Testis (tissue), 2 donors: ENCODE measurements at regions not wholly inside any gene's neighbourhood (a gene's known extent, or its start where the extent isn't known, plus 50 kb on each side); places are given as distances from the start of the nearest gene placed in this dataset.

Source experiments
- DNase-seq: peaks from one replicate; pipeline ENCODE4 v3.0.0-alpha.2; 2019
- H3K27ac ChIP-seq, 2 donors: fragments of 200-600 bp; sonication (generic); one replicate each; pipeline ENCODE4 v1.5.1; 2019
- H3K27me3 ChIP-seq: fragments of 200-600 bp; sonication (generic); one replicate; pipeline ENCODE4 v1.5.1; 2019
- H3K36me3 ChIP-seq: fragments of 200-600 bp; sonication (generic); one replicate; pipeline ENCODE4 v1.5.1; 2017; ENCODE audit warnings: low read depth; ENCODE audit errors: missing control alignments
- H3K4me1 ChIP-seq: fragments of 200-600 bp; sonication (generic); one replicate; pipeline ENCODE4 v1.5.1; 2019
- H3K4me3 ChIP-seq, 2 donors: fragments of 200-600 bp; sonication (generic); one replicate each; pipeline ENCODE4 v1.5.1; 2017 to 2019
- H3K9me3 ChIP-seq: fragments of 200-600 bp; sonication (generic); one replicate; pipeline ENCODE4 v1.5.1; 2017
- CTCF ChIP-seq, 3 experiments: fragments of 450-650 bp in 2 of 3; fragments of 200-600 bp in 1 of 3; sonication (generic) in 1 of 3; IDR thresholded peaks; one replicate each; pipeline ENCODE4 v1.5.1; 2016 to 2019; ENCODE audit warnings: antibody characterized with exemption in 3 of 3, mild to moderate bottlenecking in 2 of 3, moderate library complexity in 1 of 3
- POLR2A ChIP-seq: fragments of 450-650 bp; IDR thresholded peaks from one replicate; pipeline ENCODE4 v1.6.1; 2017; ENCODE audit warnings: antibody characterized with exemption, mild to moderate bottlenecking, moderate library complexity
- WGBS, 2 donors: methylation state at CpG; one replicate each; pipeline ENCODE4 v1.1.5; 2018; 5-methylcytosine and 5-hydroxymethylcytosine counted together
- intact Hi-C: fragments of 100-400 bp; cut with DNase I; formaldehyde crosslinking; loops from one replicate; pipeline ENCODE4 v1.15.1; 2023; ENCODE audit warnings: low total_unique reads

- no peak for DNase-seq
- Histone ChIP-seq H3K36me3 (no peaks in the 10 kb centered on the region), H3K27me3 (no peaks in the 10 kb centered on the region), H3K4me3 (no peak overlapping the region), H3K9me3 (no peaks in the 10 kb centered on the region), H3K27ac (no peak overlapping the region), H3K4me1 (no peaks in the 10 kb centered on the region)
- intact Hi-C loops = no loop called here
- 61 to 64% methylated on average over 6 of the region's 6 CpGs for WGBS, 2 donors
- TF ChIP-seq CTCF (IDR thresholded peaks at IDR 0.05) (no peak), POLR2A (no peak)
Observed at GRCh38 chr1:208756339-208756981, 512.3 kb upstream of the PLXNA2 start.

- no peaks in the 10 kb centered on the region for H3K9me3 ChIP-seq
- DNase-seq = no peak
- no peak overlapping the region for H3K4me3 ChIP-seq
- intact Hi-C loops = no loop called here
- no peaks in the 10 kb centered on the region for H3K36me3 ChIP-seq
- H3K4me1 ChIP-seq = no peaks in the 10 kb centered on the region
- H3K27ac ChIP-seq = no peak overlapping the region
- TF ChIP-seq CTCF (IDR thresholded peaks at IDR 0.05) (no peak), POLR2A (no peak)
- H3K27me3 ChIP-seq = no peaks in the 10 kb centered on the region
- 78 to 97% methylated on average over 1 of the region's 1 CpG for WGBS, 2 donors
Observed at GRCh38 chr1:208757846-208758245, 513.7 kb upstream of the PLXNA2 start.

GRCh38 chr1:208759255-208759654, 515.1 kb upstream of the PLXNA2 start:
- no peaks in the 10 kb centered on the region for H3K27me3 ChIP-seq
- H3K4me3 ChIP-seq = no peak overlapping the region
- intact Hi-C loops = no loop called here
- no peak overlapping the region for H3K27ac ChIP-seq
- no peaks in the 10 kb centered on the region for H3K36me3 ChIP-seq
- H3K9me3 ChIP-seq = no peaks in the 10 kb centered on the region
- TF ChIP-seq POLR2A (no peak), CTCF (IDR thresholded peaks at IDR 0.05) (no peak)
- no peak for DNase-seq
- no peaks in the 10 kb centered on the region for H3K4me1 ChIP-seq

GRCh38 chr1:208763971-208764370, 519.8 kb upstream of the PLXNA2 start:
- Histone ChIP-seq H3K36me3 (no peaks in the 10 kb centered on the region), H3K4me1 (no peaks in the 10 kb centered on the region), H3K4me3 (no peak overlapping the region), H3K27me3 (no peaks in the 10 kb centered on the region), H3K27ac (no peak overlapping the region), H3K9me3 (no peaks in the 10 kb centered on the region)
- intact Hi-C loops = no loop called here
- 87 to 95% methylated on average over 2 of the region's 2 CpGs for WGBS, 2 donors
- no peak for TF ChIP-seq CTCF (IDR thresholded peaks at IDR 0.05)
- no peak for TF ChIP-seq POLR2A
- DNase-seq = no peak

- no peak for DNase-seq
- H3K4me3 ChIP-seq = no peak overlapping the region
- no peaks in the 10 kb centered on the region for H3K9me3 ChIP-seq
- no peaks in the 10 kb centered on the region for H3K4me1 ChIP-seq
- intact Hi-C loops = no loop called here
- 62 to 70% methylated on average over 4 of the region's 4 CpGs for WGBS, 2 donors
- H3K27me3 ChIP-seq = no peaks in the 10 kb centered on the region
- TF ChIP-seq CTCF (IDR thresholded peaks at IDR 0.05) (no peak), POLR2A (no peak)
- no peak overlapping the region for H3K27ac ChIP-seq
- no peaks in the 10 kb centered on the region for H3K36me3 ChIP-seq
Observed at GRCh38 chr1:208766832-208767231, 522.6 kb upstream of the PLXNA2 start.
